ENCODE measurements at regions not wholly inside any gene's neighbourhood (a gene's known extent, or its start where the extent isn't known, plus 50 kb on each side); places are given as distances from the start of the nearest gene placed in this dataset.

GRCh38 chr6:139779988-139780774, 405.7 kb upstream of the CITED2 start:
- no peak for DNase-seq

GRCh38 chr6:139778688-139779087, 404.2 kb upstream of the CITED2 start:
- DNase-seq, result no peak

- no peak for DNase-seq
These were observed 403.7 kb upstream of the CITED2 start for GRCh38 chr6:139778106-139778505.

GRCh38 chr6:139777202-139777970, 402.9 kb upstream of the CITED2 start:
- no peak for DNase-seq

DNA sequence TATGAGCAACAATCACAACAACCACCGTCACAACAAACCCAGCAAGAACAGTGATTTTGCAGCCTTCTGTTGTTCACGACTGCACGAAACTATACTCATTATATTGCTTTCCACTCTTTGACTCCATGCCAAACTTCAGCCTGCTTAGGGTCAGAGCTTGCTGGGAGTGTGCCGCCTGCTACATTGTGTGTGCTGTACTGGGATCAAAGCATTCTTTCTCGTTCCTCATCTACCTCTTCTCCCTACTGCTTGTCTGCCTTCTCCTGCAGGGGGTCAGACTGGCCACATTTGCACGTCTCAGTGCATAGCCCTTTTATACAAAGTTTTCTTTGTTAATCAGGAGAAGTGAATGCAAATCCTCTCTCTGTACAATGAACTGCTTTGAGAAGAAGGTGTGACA, 401.6 kb upstream of the CITED2 start:
- DNase-seq, result no peak

DNA sequence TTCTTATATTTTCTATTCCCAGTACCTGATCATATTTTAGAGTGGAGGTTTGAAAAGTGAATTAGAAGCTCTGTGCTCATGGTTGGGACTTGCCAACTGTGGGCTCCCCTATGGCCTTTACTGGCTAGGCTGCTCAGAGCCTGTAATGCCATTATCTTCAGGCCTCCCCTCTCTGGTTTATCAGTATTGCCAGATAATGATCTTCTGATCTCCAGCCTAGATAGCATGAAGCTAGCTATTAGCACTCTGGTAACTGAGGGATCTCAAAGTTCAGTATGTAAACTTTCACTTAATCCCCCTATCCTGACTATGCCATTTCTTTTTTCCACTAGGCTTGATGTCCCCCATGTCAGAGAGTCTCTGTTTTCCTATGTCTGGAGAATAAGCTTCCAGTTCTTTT, 393.7 kb upstream of the CITED2 start:
- no peak for DNase-seq

GRCh38 chr6:139766796-139767195, 392.3 kb upstream of the CITED2 start:
- no peak for DNase-seq

DNA sequence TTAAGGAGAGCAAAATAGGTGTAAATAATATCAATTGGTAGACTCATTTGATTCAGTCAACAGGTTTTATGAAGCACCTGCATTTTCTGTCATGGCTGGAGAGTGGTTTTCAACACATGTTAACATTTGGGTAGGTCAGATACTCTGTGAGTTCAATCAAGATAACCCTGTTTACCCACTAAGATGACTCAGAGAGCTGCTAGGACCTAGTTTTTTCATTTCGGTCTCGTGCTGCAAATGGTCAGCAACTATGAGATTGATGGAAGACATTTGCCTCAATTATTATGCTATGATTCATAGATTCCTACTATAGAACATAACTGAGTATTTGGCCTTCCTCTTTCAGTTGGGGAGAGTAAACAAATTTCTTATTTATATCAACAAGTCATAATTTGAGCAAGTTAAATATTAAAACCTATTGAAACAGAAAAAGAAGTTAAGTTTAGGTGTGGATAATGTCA, 391.4 kb upstream of the CITED2 start:
- no peak for DNase-seq

GRCh38 chr6:139764498-139764986, 390.1 kb upstream of the CITED2 start:
- DNase-seq, result peak; percentile 98

GRCh38 chr6:139763468-139764210, 389.2 kb upstream of the CITED2 start:
- peak; percentile 45 for DNase-seq

GRCh38 chr6:139762587-139763031, 388.2 kb upstream of the CITED2 start:
- DNase-seq, result peak; percentile 52

DNA sequence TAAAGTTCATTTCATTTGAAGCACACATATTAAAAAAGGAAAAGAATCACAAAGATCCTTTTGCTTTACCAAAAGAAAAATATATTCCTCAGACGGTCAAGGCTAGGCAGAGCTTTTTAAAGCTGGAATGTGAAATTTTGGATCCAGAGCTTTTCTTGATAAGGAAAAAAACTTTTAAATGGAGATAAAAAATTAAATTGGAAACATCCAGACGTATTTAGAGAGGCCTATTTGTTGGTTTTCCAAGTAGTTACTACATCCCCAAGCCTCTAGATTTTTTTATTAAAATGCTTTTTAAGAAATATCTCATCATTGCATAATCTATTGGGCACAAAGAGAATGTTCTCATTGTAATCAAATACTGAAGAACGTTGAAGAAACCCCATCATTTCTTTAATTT, 385.7 kb upstream of the CITED2 start:
- no peak for DNase-seq

DNA sequence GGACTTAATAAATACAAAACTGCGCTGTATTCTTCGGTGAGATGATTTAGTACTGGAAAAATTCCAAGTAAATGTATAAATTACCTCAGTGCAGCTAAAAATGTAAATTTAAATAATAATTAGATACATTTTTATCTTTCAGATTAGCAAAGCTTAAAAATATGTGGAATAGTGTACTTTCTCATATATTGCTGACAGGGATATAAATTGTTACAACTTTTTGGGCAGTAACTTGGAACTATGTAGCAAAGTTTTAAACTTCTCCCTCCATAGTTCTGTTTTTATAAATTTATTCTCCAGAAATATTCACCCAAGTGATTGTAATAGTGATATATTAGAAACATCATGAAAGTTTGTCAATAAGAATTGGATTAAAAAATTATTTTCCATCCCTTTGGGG, 384.6 kb upstream of the CITED2 start:
- DNase-seq, result no peak

GRCh38 chr6:139758209-139758611, 383.8 kb upstream of the CITED2 start:
- DNase-seq, result no peak

GRCh38 chr6:139757784-139758183, 383.3 kb upstream of the CITED2 start:
- no peak for DNase-seq

DNA sequence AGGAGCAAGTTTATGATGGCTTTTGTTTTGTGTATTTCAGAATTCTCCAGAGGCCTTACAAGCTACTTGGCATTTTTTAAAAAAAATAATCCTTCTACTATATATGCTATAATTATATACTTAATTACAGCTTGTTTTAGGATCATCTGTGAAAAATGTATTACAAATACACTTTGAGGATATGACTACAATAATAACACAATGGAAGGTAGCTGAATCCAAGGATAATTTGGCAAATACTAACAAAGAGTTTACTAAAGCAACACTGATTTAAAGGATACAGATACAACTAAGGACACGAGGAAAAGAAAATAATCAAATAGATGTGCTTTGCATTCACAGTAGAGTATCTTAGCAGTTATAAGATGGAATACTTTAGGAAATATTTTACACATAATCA, 381.9 kb upstream of the CITED2 start:
- no peak for DNase-seq

DNA sequence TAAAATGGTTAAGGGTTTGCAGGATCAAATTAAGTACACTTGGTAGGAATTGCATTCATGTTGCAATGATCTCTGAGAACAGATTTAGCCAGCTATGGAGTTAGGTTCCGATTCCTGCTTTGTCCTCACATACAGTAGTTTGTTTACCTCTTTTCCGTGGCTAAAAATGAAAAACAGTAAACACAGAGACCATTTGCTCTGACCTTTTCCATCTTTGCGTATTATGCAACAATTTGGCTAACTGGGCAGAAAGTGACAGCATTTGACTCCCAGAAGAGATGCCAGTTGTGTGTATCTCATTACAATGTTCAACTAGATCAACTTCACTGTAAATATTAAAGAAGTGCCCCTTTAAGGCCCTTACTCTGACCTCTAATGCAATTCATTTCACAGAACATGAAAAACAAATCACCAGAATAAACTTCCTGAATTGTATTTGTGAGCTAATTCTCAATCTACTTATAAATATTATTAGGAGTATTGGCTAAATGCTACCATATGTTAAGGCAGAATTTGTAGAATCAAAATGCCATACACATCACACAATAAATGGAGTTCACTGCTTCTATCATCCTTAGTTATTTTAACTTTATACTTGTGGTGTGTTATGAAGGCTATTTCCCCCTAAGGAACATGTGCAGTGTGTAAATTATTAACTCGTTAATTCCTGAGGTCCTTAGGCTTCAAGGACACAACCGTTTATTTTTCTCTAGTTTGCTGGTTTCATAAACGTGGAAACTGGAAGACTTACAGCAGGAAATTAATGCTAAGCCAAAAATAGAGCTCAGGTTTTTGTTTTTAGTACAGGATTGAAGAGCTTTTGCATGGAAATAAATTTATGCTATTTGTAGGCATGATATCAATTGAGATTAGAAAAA, 380.7 kb upstream of the CITED2 start:
- no peak for DNase-seq

DNA sequence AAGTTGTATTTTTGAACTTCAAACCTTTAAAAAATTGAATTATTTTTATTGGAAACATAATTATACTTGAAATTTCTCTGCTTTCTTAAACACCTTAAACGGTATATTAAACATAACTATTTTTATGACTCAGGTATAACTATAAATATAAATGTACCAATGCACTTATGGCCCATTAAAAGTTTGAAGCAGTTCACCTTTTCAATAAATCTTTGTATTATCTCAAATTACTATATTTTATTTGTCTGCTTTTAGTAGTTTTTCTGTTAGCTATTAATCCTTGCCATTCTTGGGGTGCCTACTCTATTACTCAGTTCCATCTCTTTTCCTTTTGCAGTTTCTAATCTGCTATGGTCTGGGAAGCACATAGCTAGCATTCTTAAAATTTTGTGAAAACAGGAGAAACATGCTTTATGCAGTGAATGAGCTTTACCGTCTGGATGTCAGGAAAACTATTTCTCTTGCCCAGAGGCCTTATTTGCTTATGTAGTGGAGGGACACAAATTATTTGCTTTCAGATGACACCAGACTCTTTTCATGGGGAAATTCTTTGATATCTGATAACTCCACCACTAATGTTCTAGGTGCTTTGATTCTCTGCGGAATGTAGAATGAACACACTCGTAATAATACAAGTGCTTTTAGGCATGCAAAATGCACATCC, 378.9 kb upstream of the CITED2 start:
- peak; percentile 92 for DNase-seq

DNA sequence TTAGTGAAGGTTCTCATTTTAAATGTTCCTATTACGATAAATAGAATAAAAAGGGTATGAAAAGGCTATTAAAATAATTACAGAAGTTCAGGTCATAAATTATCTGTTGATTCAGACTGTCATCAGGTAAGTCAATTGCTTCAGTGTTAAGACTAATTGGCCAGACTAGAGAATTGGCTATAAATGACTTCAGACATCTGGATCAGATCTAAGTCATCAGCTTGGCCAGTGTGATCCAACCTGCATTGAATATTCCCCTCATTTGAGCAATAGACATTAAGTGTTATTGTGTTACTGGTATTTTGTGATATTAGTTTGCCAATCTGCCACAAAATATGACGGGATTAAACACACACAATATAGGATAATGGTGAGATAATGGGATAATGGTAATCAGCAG, 377.6 kb upstream of the CITED2 start:
- DNase-seq, result no peak

DNA sequence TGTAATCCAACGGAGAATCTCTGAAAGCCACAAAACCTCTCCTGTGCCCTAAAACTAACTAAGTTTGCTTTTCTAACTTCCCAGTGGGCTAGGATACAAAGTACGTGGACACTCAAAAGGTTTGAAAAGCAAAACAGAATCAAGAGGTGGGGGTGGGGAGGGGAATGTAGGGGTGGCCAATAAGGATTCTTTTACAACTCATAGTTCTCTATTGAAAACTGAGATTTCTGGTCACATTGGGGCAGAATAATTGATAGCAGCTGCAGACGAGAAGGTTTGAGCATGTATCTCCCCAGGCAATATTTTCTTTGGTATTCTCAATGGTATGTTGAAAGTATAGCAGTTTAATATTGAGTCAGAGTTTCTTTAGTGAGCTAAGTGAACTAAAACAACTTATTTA, 376.7 kb upstream of the CITED2 start:
- DNase-seq, result no peak

DNA sequence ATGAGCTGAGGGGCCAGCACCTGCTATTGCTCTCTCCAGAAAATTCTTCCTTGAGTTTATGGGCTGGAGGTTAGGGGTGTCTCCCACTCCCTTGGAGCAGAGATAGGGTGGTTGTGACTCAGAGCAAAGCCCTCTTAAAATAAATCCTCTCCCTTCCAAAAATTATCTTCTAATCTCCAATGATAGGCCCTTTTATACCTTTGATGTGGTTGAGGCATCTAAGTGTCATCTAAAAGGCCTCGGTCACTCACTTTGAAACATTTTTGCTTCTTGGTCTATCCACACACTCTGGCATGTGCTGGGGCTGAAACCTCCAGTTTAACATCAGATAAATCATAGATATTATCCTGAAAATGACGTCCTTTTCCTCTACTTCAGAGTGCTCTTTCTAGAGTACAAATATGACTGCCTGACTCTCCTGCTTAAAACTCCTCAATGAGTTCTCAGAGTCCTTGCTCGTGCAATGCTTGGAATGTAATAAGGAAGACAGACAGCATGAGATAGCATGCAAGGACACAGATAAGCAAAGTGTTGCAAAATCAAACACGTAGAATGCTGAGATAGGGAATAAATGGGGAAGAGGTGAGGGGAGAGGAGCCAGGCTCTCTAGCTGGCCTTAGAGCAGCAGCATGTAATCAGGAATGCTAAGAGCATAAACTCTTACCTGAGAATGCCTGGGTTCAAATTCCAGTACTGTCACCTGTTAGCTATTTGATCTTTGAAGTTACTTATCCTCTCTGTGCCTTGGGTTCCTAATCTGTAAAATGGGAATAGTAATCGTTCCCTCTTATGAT, 374.1 kb upstream of the CITED2 start:
- DNase-seq, result no peak
